ENCODE measurements at regions not wholly inside any gene's neighbourhood (a gene's known extent, or its start where the extent isn't known, plus 50 kb on each side); places are given as distances from the start of the nearest gene placed in this dataset.
A peak's percentile ranks its signal among the peaks of the same experiment; 100 is the strongest.

DNA sequence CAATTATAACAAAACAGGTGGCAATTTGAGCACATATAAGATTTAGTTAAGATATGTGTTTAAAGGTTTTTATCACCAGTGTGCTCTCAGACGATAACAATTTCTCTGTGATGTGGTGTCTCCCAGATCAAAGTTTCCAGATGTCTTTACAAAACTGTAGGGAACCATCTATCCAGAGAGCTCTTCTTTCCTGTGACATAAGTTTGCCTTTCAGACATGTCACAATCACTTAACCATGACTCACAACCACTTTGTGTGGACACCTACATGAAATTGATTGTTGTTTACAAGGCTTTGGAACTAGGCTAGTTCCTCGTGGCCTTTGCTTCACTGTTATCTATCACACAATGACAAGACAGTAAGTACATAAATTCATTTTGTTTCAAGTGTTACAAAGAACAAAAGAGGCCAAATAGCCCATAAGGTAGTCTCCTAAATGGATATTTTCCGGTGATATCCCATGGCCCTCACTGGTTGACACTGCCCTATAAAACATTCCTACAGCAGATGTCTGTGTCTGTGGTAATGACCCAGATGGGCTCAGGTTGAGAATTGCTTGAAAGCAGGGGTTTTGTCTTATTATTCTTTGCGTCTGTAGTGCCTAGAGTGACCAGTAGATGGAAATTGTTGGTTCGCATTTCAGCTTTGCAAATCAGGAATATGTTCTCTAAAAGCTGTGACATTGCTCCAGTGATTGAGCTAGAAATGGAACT is 297.8 kb upstream of the FAM241A start:
- intact Hi-C loops (cut with DNase I, micrococcal nuclease) = no loop called here
- no peak for ATAC-seq
- Histone ChIP-seq H3K4me3 (no peak overlapping the region), H3K9me3 (no peaks in the 10 kb centered on the region), H3K36me3 (ENCODE audit: low read depth) (no peaks in the 10 kb centered on the region), H3K4me1 (ENCODE audit: low read depth) (no peaks in the 10 kb centered on the region)
- DNase-seq = no peak
- TF ChIP-seq CTCF (IDR thresholded peaks at IDR 0.05) = no peak

GRCh38 chr4:111849746-111850284 is 295.4 kb upstream of the FAM241A start:
- no peak for DNase-seq
- no peak for ATAC-seq
- no peak overlapping the region for H3K4me3 ChIP-seq
- H3K9me3 ChIP-seq = no peaks in the 10 kb centered on the region
- intact Hi-C loops (cut with DNase I, micrococcal nuclease) = loop anchor here (5.0 kb wide), 1 partner anchor 208 kb away; no protein-coding TSS in a partner anchor
- no peak for TF ChIP-seq CTCF (IDR thresholded peaks at IDR 0.05)
- H3K36me3 ChIP-seq (ENCODE audit: low read depth) = no peaks in the 10 kb centered on the region
- no peaks in the 10 kb centered on the region for H3K4me1 ChIP-seq (ENCODE audit: low read depth)

- ATAC-seq (peak; percentile 51), DNase-seq (peak in 1 of 3 donors; percentile 28)
- no peak for TF ChIP-seq CTCF (IDR thresholded peaks at IDR 0.05)
- no peak overlapping the region for H3K4me3 ChIP-seq
- H3K9me3 ChIP-seq = no peaks in the 10 kb centered on the region
- H3K4me1 ChIP-seq (ENCODE audit: low read depth) = no peaks in the 10 kb centered on the region
- intact Hi-C loops (cut with DNase I, micrococcal nuclease) = loop anchor here (5.0 kb wide), 1 partner anchor 212 kb away; no protein-coding TSS in a partner anchor
- no peaks in the 10 kb centered on the region for H3K36me3 ChIP-seq (ENCODE audit: low read depth)
These were observed 290.7 kb upstream of the FAM241A start for GRCh38 chr4:111854494-111855087.

GRCh38 chr4:111855308-111855707 is 289.9 kb upstream of the FAM241A start:
- DNase-seq = no peak

DNA sequence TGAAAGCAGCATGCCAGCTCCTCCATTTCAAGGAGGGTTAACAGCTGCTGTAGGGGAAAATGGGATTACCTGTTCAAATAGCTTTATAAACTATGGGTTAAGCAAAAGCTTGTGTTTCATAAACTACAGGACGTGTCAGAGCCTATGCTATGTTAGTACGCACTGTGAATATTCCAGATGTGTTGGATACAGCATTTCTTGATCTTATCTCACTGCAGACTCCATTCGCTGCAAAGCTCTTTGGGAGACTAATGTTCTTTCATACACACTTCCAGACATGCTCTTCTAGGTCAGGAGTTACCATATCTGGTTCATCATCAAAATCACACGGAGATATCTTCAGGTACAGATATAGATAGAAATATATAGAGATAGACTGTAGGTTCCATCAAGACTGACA is 281.2 kb upstream of the FAM241A start:
- H3K4me1 ChIP-seq (ENCODE audit: low read depth) = no peaks in the 10 kb centered on the region
- no peaks in the 10 kb centered on the region for H3K9me3 ChIP-seq
- intact Hi-C loops (cut with DNase I, micrococcal nuclease) = no loop called here
- ATAC-seq = no peak
- no peak for TF ChIP-seq CTCF (IDR thresholded peaks at IDR 0.05)
- H3K36me3 ChIP-seq (ENCODE audit: low read depth) = no peaks in the 10 kb centered on the region
- no peak overlapping the region for H3K4me3 ChIP-seq
- no peak for DNase-seq

More at GRCh38 chr4:111855308-111855707, 289.9 kb upstream of the FAM241A start:
- no peak for TF ChIP-seq CTCF (IDR thresholded peaks at IDR 0.05)
- intact Hi-C loops (cut with DNase I, micrococcal nuclease) = no loop called here
- Histone ChIP-seq H3K4me3 (no peak overlapping the region), H3K9me3 (no peaks in the 10 kb centered on the region), H3K4me1 (ENCODE audit: low read depth) (no peaks in the 10 kb centered on the region), H3K36me3 (ENCODE audit: low read depth) (no peaks in the 10 kb centered on the region)
- ATAC-seq = no peak

All from mucosa of descending colon (tissue), 3 donors.